Stomach (tissue), 8 donors: ENCODE measurements at regions not wholly inside any gene's neighbourhood (a gene's known extent, or its start where the extent isn't known, plus 50 kb on each side); places are given as distances from the start of the nearest gene placed in this dataset.

Source experiments
- DNase-seq, 2 donors: peaks; one replicate each; pipeline versions ENCODE4 v3.0.0 to v3.0.0-alpha.2; 2013 to 2019
- H3K27ac ChIP-seq, 5 donors: fragments of 200-600 bp in 4 of 5; sonication (generic) in 4 of 5; one replicate each; pipeline ENCODE4 v1.5.1; 2013 to 2019; ENCODE audit warnings: mild to moderate bottlenecking in 1 of 5, moderate library complexity in 1 of 5
- H3K27me3 ChIP-seq, 3 donors: fragments of 200-600 bp; sonication (generic); one replicate each; pipeline ENCODE4 v1.5.1; 2017 to 2019; ENCODE audit warnings: mixed run types in 1 of 3
- H3K36me3 ChIP-seq, 4 donors: fragments of 200-600 bp; sonication (generic); 1 replicate in 3 of 4; 2 replicates in 1 of 4; pipeline ENCODE4 v1.5.1; 2016 to 2019
- H3K4me1 ChIP-seq, 4 donors: fragments of 200-600 bp; sonication (generic); one replicate each; pipeline ENCODE4 v1.5.1; 2016 to 2019
- H3K4me3 ChIP-seq, 4 donors: fragments of 200-600 bp; sonication (generic) in 3 of 4; one replicate each; pipeline ENCODE4 v1.5.1; 2016 to 2019; ENCODE audit warnings: mild to moderate bottlenecking in 1 of 4
- H3K9me3 ChIP-seq, 4 donors: fragments of 200-600 bp; sonication (generic); one replicate each; pipeline ENCODE4 v1.5.1; 2016 to 2019
- EP300 ChIP-seq: sonication (generic); formaldehyde crosslinking; IDR thresholded peaks from one replicate; pipeline ENCODE4 v1.6.1; 2017; ENCODE audit warnings: antibody characterized with exemption
- POLR2A ChIP-seq, 4 donors: fragments of 450-650 bp; IDR thresholded peaks; one replicate each; pipeline ENCODE4 v1.6.1; 2016; ENCODE audit warnings: antibody characterized with exemption in 4 of 4, control low read depth in 2 of 4, mild to moderate bottlenecking in 1 of 4, moderate library complexity in 1 of 4
- POLR2AphosphoS5 ChIP-seq, 3 donors: sonication (generic); formaldehyde crosslinking; IDR thresholded peaks; one replicate each; pipeline ENCODE4 v1.6.1; 2016; ENCODE audit warnings: antibody characterized with exemption in 3 of 3
- WGBS, 5 donors: extraction: QIAGEN DNeasy Blood & Tissue Kit in 3 of 5; methylation state at CpG; one replicate each; pipeline versions ENCODE4 v1.1.5 to v1.1.7; 2013 to 2018; 5-methylcytosine and 5-hydroxymethylcytosine counted together
- intact Hi-C: fragments of 100-400 bp; cut with DNase I; formaldehyde crosslinking; loops from one replicate; pipeline ENCODE4 v1.15.1; 2023; ENCODE audit warnings: low total_unique reads
- TF ChIP-seq, protein P1 (sequence below), 7 experiments: fragments of 450-650 bp in 4 of 7; fragments of 200-600 bp in 3 of 7; sonication (generic) in 3 of 7; IDR thresholded peaks; one replicate each; pipeline ENCODE4 v1.5.1; 2016 to 2019; ENCODE audit warnings: antibody characterized with exemption in 7 of 7, control low read depth in 2 of 7, mild to moderate bottlenecking in 1 of 7
- donor health status: healthy with polysubstance abuse.
- donor health status: Bipolar disorder and iron deficiency.
- donor health status: healthy.

DNA sequence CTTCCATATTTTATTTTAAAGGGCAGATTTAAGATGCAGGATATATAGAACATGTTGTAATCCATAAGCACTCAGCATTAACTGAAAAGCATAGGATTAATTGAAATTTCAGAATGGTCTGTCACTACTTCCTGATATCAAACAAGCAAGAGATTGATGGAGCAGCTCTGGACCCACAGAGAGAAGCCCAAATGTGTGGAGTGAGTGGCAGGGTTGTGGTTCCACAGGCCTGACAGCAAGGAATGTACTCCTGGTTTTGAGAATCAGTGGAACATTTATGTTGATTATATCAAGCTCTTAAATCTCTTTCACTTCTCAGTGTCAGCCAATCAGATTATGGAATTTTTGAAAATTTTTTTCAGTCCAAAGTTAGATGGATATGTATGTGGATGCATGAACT lies 267.6 kb upstream of the PRICKLE1 start:
- no peak for DNase-seq
- Histone ChIP-seq H3K9me3 (no peaks in the 10 kb centered on the region), H3K36me3 (no peaks in the 10 kb centered on the region), H3K27me3 (no peaks in the 10 kb centered on the region), H3K4me1 (no peaks in the 10 kb centered on the region), H3K27ac (no peak overlapping the region), H3K4me3 (no peak overlapping the region)
- TF ChIP-seq POLR2AphosphoS5 (IDR thresholded peaks at IDR 0.05) (no peak), EP300 (no peak), POLR2A (IDR thresholded peaks at IDR 0.05) (no peak)
- TF ChIP-seq, protein P1, sequence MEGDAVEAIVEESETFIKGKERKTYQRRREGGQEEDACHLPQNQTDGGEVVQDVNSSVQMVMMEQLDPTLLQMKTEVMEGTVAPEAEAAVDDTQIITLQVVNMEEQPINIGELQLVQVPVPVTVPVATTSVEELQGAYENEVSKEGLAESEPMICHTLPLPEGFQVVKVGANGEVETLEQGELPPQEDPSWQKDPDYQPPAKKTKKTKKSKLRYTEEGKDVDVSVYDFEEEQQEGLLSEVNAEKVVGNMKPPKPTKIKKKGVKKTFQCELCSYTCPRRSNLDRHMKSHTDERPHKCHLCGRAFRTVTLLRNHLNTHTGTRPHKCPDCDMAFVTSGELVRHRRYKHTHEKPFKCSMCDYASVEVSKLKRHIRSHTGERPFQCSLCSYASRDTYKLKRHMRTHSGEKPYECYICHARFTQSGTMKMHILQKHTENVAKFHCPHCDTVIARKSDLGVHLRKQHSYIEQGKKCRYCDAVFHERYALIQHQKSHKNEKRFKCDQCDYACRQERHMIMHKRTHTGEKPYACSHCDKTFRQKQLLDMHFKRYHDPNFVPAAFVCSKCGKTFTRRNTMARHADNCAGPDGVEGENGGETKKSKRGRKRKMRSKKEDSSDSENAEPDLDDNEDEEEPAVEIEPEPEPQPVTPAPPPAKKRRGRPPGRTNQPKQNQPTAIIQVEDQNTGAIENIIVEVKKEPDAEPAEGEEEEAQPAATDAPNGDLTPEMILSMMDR (IDR thresholded peaks at IDR 0.05) = no peak
- intact Hi-C loops = no loop called here

DNA sequence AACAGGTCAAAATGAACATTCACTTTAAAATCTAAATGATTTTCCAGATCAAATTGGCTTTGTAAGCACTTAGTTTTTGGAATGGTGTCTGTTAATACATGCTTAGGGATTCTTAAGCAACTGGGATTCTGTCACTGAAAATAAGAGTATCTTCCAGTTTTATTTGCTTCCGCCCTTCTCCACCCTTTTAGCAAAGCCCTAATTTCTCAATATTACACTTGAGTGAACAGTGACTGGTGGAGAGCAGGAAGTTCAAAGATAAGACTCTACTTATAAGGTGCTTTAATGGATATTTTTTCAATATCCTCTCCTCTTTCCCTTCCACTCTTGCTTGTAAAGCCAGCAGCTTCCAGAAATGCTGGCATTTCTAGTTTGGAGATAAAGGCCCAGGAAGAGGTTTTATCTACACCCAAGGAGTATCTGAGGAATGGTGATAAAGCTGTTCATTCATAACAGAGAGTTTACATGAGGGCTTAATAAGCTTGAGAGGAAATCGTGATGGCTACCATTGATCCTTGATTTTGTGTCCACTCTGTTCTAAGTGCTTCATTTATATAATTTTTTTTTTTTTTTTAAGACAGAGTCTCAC lies 265.9 kb upstream of the PRICKLE1 start:
- no peak overlapping the region for H3K4me3 ChIP-seq
- H3K4me1 ChIP-seq = no peaks in the 10 kb centered on the region
- 39 to 71% (median 57%) methylated on average over 2 of the region's 2 CpGs for WGBS, 5 donors
- no peak for DNase-seq
- H3K36me3 ChIP-seq = no peaks in the 10 kb centered on the region
- H3K27me3 ChIP-seq = no peaks in the 10 kb centered on the region
- intact Hi-C loops = no loop called here
- no peaks in the 10 kb centered on the region for H3K9me3 ChIP-seq
- H3K27ac ChIP-seq = no peak overlapping the region
- TF ChIP-seq POLR2AphosphoS5 (IDR thresholded peaks at IDR 0.05) = no peak

DNA sequence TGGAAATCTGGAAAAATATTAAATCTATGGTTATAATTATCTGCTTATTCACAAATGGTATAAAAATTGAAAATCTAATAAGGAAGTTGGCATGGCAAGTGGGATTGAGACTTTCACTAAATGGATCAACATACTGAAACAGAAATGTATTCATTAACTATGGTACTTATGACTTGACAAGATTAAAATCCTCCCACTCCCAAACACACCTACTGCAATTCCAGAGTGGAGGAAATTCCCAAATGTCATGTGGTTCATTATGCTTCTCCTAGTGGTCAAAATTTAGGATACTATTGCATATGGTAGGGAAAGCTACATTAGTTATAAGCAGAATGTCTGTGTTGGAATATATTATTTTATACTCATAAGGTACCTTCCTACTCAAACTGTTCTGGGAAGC lies 265.3 kb upstream of the PRICKLE1 start:
- H3K36me3 ChIP-seq = no peaks in the 10 kb centered on the region
- H3K27ac ChIP-seq = no peak overlapping the region
- intact Hi-C loops = no loop called here
- H3K4me1 ChIP-seq = no peaks in the 10 kb centered on the region
- TF ChIP-seq EP300 = no peak
- TF ChIP-seq POLR2A (IDR thresholded peaks at IDR 0.05) = no peak
- TF ChIP-seq, protein P1 (IDR thresholded peaks at IDR 0.05) = no peak
- no peak for TF ChIP-seq POLR2AphosphoS5 (IDR thresholded peaks at IDR 0.05)
- no peak overlapping the region for H3K4me3 ChIP-seq
- H3K9me3 ChIP-seq = no peaks in the 10 kb centered on the region
- DNase-seq = no peak
- no peaks in the 10 kb centered on the region for H3K27me3 ChIP-seq

DNA sequence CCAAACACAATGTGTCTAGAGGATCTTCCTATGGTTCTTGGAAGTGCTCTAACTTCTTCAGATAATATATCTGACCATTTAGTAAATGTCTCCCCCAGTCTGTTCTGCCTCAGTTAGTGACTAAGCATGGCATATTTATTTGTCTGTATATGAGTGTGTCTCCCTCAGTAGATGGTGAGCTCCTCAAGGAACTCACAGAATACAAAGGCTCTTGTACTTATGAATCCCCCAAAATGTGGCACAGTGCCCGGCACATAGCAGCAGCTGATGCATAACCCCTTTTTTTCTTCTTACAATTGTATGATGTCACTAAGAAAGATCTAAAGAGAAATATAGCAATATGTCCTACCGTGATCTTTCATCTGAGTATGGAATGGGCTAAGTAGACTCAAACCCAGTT lies 264.7 kb upstream of the PRICKLE1 start:
- DNase-seq = peak in 1 of 2 donors; percentile 19
- WGBS, 5 donors = 78 to 100% (median 83%) methylated on average over 2 of the region's 2 CpGs
- intact Hi-C loops = no loop called here

More for the DNA sequence above, 264.7 kb upstream of the PRICKLE1 start:
- no peak overlapping the region for H3K27ac ChIP-seq
- H3K4me1 ChIP-seq = no peaks in the 10 kb centered on the region
- no peaks in the 10 kb centered on the region for H3K27me3 ChIP-seq
- H3K4me3 ChIP-seq = no peak overlapping the region
- no peaks in the 10 kb centered on the region for H3K36me3 ChIP-seq
- no peaks in the 10 kb centered on the region for H3K9me3 ChIP-seq
- TF ChIP-seq POLR2A (IDR thresholded peaks at IDR 0.05) (no peak), EP300 (no peak), POLR2AphosphoS5 (IDR thresholded peaks at IDR 0.05) (no peak)
- TF ChIP-seq, protein P1 (IDR thresholded peaks at IDR 0.05) = no peak
